ENCODE measurements at regions not wholly inside any gene's neighbourhood (a gene's known extent, or its start where the extent isn't known, plus 50 kb on each side); places are given as distances from the start of the nearest gene placed in this dataset.

GRCh38 chr18:25599443-25599842 is 247.5 kb upstream of the ZNF521 start:
- no peaks in the 10 kb centered on the region for H3K4me1 Mint-ChIP-seq (ENCODE audit: low read depth)
- H3K27ac Mint-ChIP-seq = no peak overlapping the region
- H3K4me3 Mint-ChIP-seq = no peak overlapping the region
- CTCF ChIA-PET = no interaction called here
- no peaks in the 10 kb centered on the region for H3K36me3 Mint-ChIP-seq (ENCODE audit: low read depth)
- H3K9me3 Mint-ChIP-seq = peaks cover 2% of the 10 kb centered on the region
- intact Hi-C loops (cut with micrococcal nuclease) = no loop called here
- peaks cover 3% of the 10 kb centered on the region for H3K27me3 Mint-ChIP-seq (ENCODE audit: low read depth)
- no peak for DNase-seq

- Mint-ChIP-seq H3K27me3 (ENCODE audit: low read depth) (peaks cover 3% of the 10 kb centered on the region), H3K27ac (no peak overlapping the region), H3K36me3 (ENCODE audit: low read depth) (no peaks in the 10 kb centered on the region), H3K4me1 (ENCODE audit: low read depth) (no peaks in the 10 kb centered on the region), H3K4me3 (no peak overlapping the region), H3K9me3 (peaks cover 2% of the 10 kb centered on the region)
- CTCF ChIA-PET = interaction anchor here (0.7 kb wide), 1 partner anchor 9 kb away, joined by 4 read pairs; no protein-coding TSS in a partner anchor
- no peak for DNase-seq
- intact Hi-C loops (cut with micrococcal nuclease) = no loop called here
Observed at GRCh38 chr18:25597476-25597875, 245.5 kb upstream of the ZNF521 start.

GRCh38 chr18:25595274-25596060 is 243.5 kb upstream of the ZNF521 start:
- Mint-ChIP-seq H3K27ac (no peak overlapping the region), H3K4me1 (ENCODE audit: low read depth) (no peaks in the 10 kb centered on the region), H3K27me3 (ENCODE audit: low read depth) (no peaks in the 10 kb centered on the region), H3K36me3 (ENCODE audit: low read depth) (no peaks in the 10 kb centered on the region), H3K9me3 (no peaks in the 10 kb centered on the region), H3K4me3 (no peak overlapping the region)
- CTCF ChIA-PET = no interaction called here
- no peak for DNase-seq
- intact Hi-C loops (cut with micrococcal nuclease) = no loop called here

GRCh38 chr18:25594351-25594750 is 242.4 kb upstream of the ZNF521 start:
- Mint-ChIP-seq H3K9me3 (no peaks in the 10 kb centered on the region), H3K27me3 (ENCODE audit: low read depth) (no peaks in the 10 kb centered on the region), H3K36me3 (ENCODE audit: low read depth) (no peaks in the 10 kb centered on the region), H3K4me1 (ENCODE audit: low read depth) (no peaks in the 10 kb centered on the region), H3K27ac (no peak overlapping the region), H3K4me3 (no peak overlapping the region)
- no peak for DNase-seq
- intact Hi-C loops (cut with micrococcal nuclease) = no loop called here
- CTCF ChIA-PET = no interaction called here

- no peak for DNase-seq
- CTCF ChIA-PET = no interaction called here
- H3K4me1 Mint-ChIP-seq (ENCODE audit: low read depth) = no peaks in the 10 kb centered on the region
- no peaks in the 10 kb centered on the region for H3K36me3 Mint-ChIP-seq (ENCODE audit: low read depth)
- intact Hi-C loops (cut with micrococcal nuclease) = no loop called here
- peaks cover 2% of the 10 kb centered on the region for H3K9me3 Mint-ChIP-seq
- H3K27ac Mint-ChIP-seq = no peak overlapping the region
- no peaks in the 10 kb centered on the region for H3K27me3 Mint-ChIP-seq (ENCODE audit: low read depth)
- no peak overlapping the region for H3K4me3 Mint-ChIP-seq
Observed at GRCh38 chr18:25592804-25593360, 240.9 kb upstream of the ZNF521 start.

GRCh38 chr18:25590456-25590855 is 238.5 kb upstream of the ZNF521 start:
- CTCF ChIA-PET = no interaction called here
- Mint-ChIP-seq H3K36me3 (ENCODE audit: low read depth) (no peaks in the 10 kb centered on the region), H3K27ac (no peak overlapping the region), H3K4me3 (no peak overlapping the region), H3K9me3 (peaks cover 8% of the 10 kb centered on the region), H3K4me1 (ENCODE audit: low read depth) (no peaks in the 10 kb centered on the region), H3K27me3 (ENCODE audit: low read depth) (no peaks in the 10 kb centered on the region)
- no peak for DNase-seq
- intact Hi-C loops (cut with micrococcal nuclease) = no loop called here

GRCh38 chr18:25587545-25587944 is 235.6 kb upstream of the ZNF521 start:
- CTCF ChIA-PET = no interaction called here
- intact Hi-C loops (cut with micrococcal nuclease) = no loop called here
- peaks cover 8% of the 10 kb centered on the region for H3K9me3 Mint-ChIP-seq
- DNase-seq = no peak
- no peaks in the 10 kb centered on the region for H3K36me3 Mint-ChIP-seq (ENCODE audit: low read depth)
- H3K27ac Mint-ChIP-seq = no peak overlapping the region
- no peaks in the 10 kb centered on the region for H3K4me1 Mint-ChIP-seq (ENCODE audit: low read depth)
- no peak overlapping the region for H3K4me3 Mint-ChIP-seq
- no peaks in the 10 kb centered on the region for H3K27me3 Mint-ChIP-seq (ENCODE audit: low read depth)

- no peak overlapping the region for H3K27ac Mint-ChIP-seq
- DNase-seq = no peak
- CTCF ChIA-PET = interaction anchor here (0.6 kb wide), 1 partner anchor 181 kb away, joined by 3 read pairs; no protein-coding TSS in a partner anchor
- H3K36me3 Mint-ChIP-seq (ENCODE audit: low read depth) = no peaks in the 10 kb centered on the region
- H3K27me3 Mint-ChIP-seq (ENCODE audit: low read depth) = no peaks in the 10 kb centered on the region
- intact Hi-C loops (cut with micrococcal nuclease) = loop anchor here (10.0 kb wide), 1 partner anchor 326 kb away; no protein-coding TSS in a partner anchor
- no peaks in the 10 kb centered on the region for H3K4me1 Mint-ChIP-seq (ENCODE audit: low read depth)
- no peaks in the 10 kb centered on the region for H3K9me3 Mint-ChIP-seq
- no peak overlapping the region for H3K4me3 Mint-ChIP-seq
Observed at GRCh38 chr18:25568986-25569385, 217.0 kb upstream of the ZNF521 start.

- intact Hi-C loops (cut with micrococcal nuclease) = loop anchor here (10.0 kb wide), 1 partner anchor 331 kb away; no protein-coding TSS in a partner anchor
- Mint-ChIP-seq H3K4me3 (no peak overlapping the region), H3K4me1 (ENCODE audit: low read depth) (no peaks in the 10 kb centered on the region), H3K36me3 (ENCODE audit: low read depth) (no peaks in the 10 kb centered on the region), H3K9me3 (no peaks in the 10 kb centered on the region), H3K27me3 (ENCODE audit: low read depth) (no peaks in the 10 kb centered on the region), H3K27ac (no peak overlapping the region)
- no peak for DNase-seq
- CTCF ChIA-PET = interaction anchor here (0.5 kb wide), 1 partner anchor 279 kb away, joined by 3 read pairs; no protein-coding TSS in a partner anchor
Observed at GRCh38 chr18:25563816-25564683, 212.1 kb upstream of the ZNF521 start.

- no peaks in the 10 kb centered on the region for H3K4me1 Mint-ChIP-seq (ENCODE audit: low read depth)
- H3K27me3 Mint-ChIP-seq (ENCODE audit: low read depth) = no peaks in the 10 kb centered on the region
- H3K4me3 Mint-ChIP-seq = no peak overlapping the region
- no peaks in the 10 kb centered on the region for H3K36me3 Mint-ChIP-seq (ENCODE audit: low read depth)
- no peak for DNase-seq
- CTCF ChIA-PET = interaction anchor here (0.5 kb wide), 1 partner anchor 280 kb away, joined by 3 read pairs; no protein-coding TSS in a partner anchor
- no peak overlapping the region for H3K27ac Mint-ChIP-seq
- H3K9me3 Mint-ChIP-seq = no peaks in the 10 kb centered on the region
- intact Hi-C loops (cut with micrococcal nuclease) = loop anchor here (10.0 kb wide), 1 partner anchor 331 kb away; no protein-coding TSS in a partner anchor
Observed at GRCh38 chr18:25563346-25563745, 211.4 kb upstream of the ZNF521 start.

GRCh38 chr18:25561918-25562317 is 210.0 kb upstream of the ZNF521 start:
- intact Hi-C loops (cut with micrococcal nuclease) = loop anchor here (10.0 kb wide), 1 partner anchor 333 kb away; no protein-coding TSS in a partner anchor
- Mint-ChIP-seq H3K4me1 (ENCODE audit: low read depth) (no peaks in the 10 kb centered on the region), H3K9me3 (no peaks in the 10 kb centered on the region), H3K4me3 (no peak overlapping the region), H3K27ac (no peak overlapping the region), H3K27me3 (ENCODE audit: low read depth) (no peaks in the 10 kb centered on the region), H3K36me3 (ENCODE audit: low read depth) (no peaks in the 10 kb centered on the region)
- peak; percentile 12 for DNase-seq
- CTCF ChIA-PET = no interaction called here

GRCh38 chr18:25560369-25560768 is 208.4 kb upstream of the ZNF521 start:
- Mint-ChIP-seq H3K9me3 (no peaks in the 10 kb centered on the region), H3K36me3 (ENCODE audit: low read depth) (no peaks in the 10 kb centered on the region), H3K4me1 (ENCODE audit: low read depth) (no peaks in the 10 kb centered on the region), H3K4me3 (no peak overlapping the region), H3K27me3 (ENCODE audit: low read depth) (no peaks in the 10 kb centered on the region), H3K27ac (no peak overlapping the region)
- intact Hi-C loops (cut with micrococcal nuclease) = loop anchor here (10.0 kb wide), 1 partner anchor 334 kb away; no protein-coding TSS in a partner anchor
- CTCF ChIA-PET = no interaction called here
- DNase-seq = no peak
